ENCODE measurements at regions not wholly inside any gene's neighbourhood (a gene's known extent, or its start where the extent isn't known, plus 50 kb on each side); places are given as distances from the start of the nearest gene placed in this dataset.

- no peak overlapping the region for H3K4me3 ChIP-seq (ENCODE audit: low read depth, low read length)
- H3K27me3 ChIP-seq (ENCODE audit: control insufficient read depth, insufficient read depth, low read length): no peaks in the 10 kb centered on the region
- TF ChIP-seq CTCF (IDR thresholded peaks at IDR 0.05; ENCODE audit: insufficient read depth, low read length, poor library complexity, severe bottlenecking): no peak
- no peaks in the 10 kb centered on the region for H3K36me3 ChIP-seq (ENCODE audit: control insufficient read depth, insufficient read depth, low read length)
- DNase-seq (ENCODE audit: low read depth): no peak
Observed at GRCh38 chr9:109549386-109549785, 51.3 kb upstream of the PTPN3 start.

GRCh38 chr9:109551651-109552050 lies 53.5 kb upstream of the PTPN3 start:
- TF ChIP-seq CTCF (IDR thresholded peaks at IDR 0.05; ENCODE audit: insufficient read depth, low read length, poor library complexity, severe bottlenecking): no peak
- H3K36me3 ChIP-seq (ENCODE audit: control insufficient read depth, insufficient read depth, low read length): no peaks in the 10 kb centered on the region
- H3K4me3 ChIP-seq (ENCODE audit: low read depth, low read length): no peak overlapping the region
- no peaks in the 10 kb centered on the region for H3K27me3 ChIP-seq (ENCODE audit: control insufficient read depth, insufficient read depth, low read length)
- DNase-seq (ENCODE audit: low read depth): no peak

- DNase-seq (ENCODE audit: low read depth): no peak
- no peak for TF ChIP-seq CTCF (IDR thresholded peaks at IDR 0.05; ENCODE audit: insufficient read depth, low read length, poor library complexity, severe bottlenecking)
- Histone ChIP-seq H3K36me3 (ENCODE audit: control insufficient read depth, insufficient read depth, low read length) (no peaks in the 10 kb centered on the region), H3K4me3 (ENCODE audit: low read depth, low read length) (no peak overlapping the region), H3K27me3 (ENCODE audit: control insufficient read depth, insufficient read depth, low read length) (no peaks in the 10 kb centered on the region)
Observed at GRCh38 chr9:109555215-109555614, 57.1 kb upstream of the PTPN3 start.

GRCh38 chr9:109556061-109556460 lies 58.0 kb upstream of the PTPN3 start:
- DNase-seq (ENCODE audit: low read depth): peak; percentile 81
- Histone ChIP-seq H3K36me3 (ENCODE audit: control insufficient read depth, insufficient read depth, low read length) (no peaks in the 10 kb centered on the region), H3K4me3 (ENCODE audit: low read depth, low read length) (no peak overlapping the region), H3K27me3 (ENCODE audit: control insufficient read depth, insufficient read depth, low read length) (no peaks in the 10 kb centered on the region)
- no peak for TF ChIP-seq CTCF (IDR thresholded peaks at IDR 0.05; ENCODE audit: insufficient read depth, low read length, poor library complexity, severe bottlenecking)

- no peak for TF ChIP-seq CTCF (IDR thresholded peaks at IDR 0.05; ENCODE audit: insufficient read depth, low read length, poor library complexity, severe bottlenecking)
- H3K4me3 ChIP-seq (ENCODE audit: low read depth, low read length): no peak overlapping the region
- H3K27me3 ChIP-seq (ENCODE audit: control insufficient read depth, insufficient read depth, low read length): no peaks in the 10 kb centered on the region
Observed at GRCh38 chr9:109556786-109557185, 58.7 kb upstream of the PTPN3 start.

GRCh38 chr9:109557481-109557880 lies 59.4 kb upstream of the PTPN3 start:
- H3K4me3 ChIP-seq (ENCODE audit: low read depth, low read length): no peak overlapping the region
- no peak for DNase-seq (ENCODE audit: low read depth)
- TF ChIP-seq CTCF (IDR thresholded peaks at IDR 0.05; ENCODE audit: insufficient read depth, low read length, poor library complexity, severe bottlenecking): no peak

More at GRCh38 chr9:109556786-109557185, 58.7 kb upstream of the PTPN3 start:
- H3K36me3 ChIP-seq (ENCODE audit: control insufficient read depth, insufficient read depth, low read length): no peaks in the 10 kb centered on the region
- no peak for DNase-seq (ENCODE audit: low read depth)

More at GRCh38 chr9:109557481-109557880, 59.4 kb upstream of the PTPN3 start:
- Histone ChIP-seq H3K27me3 (ENCODE audit: control insufficient read depth, insufficient read depth, low read length) (no peaks in the 10 kb centered on the region), H3K36me3 (ENCODE audit: control insufficient read depth, insufficient read depth, low read length) (no peaks in the 10 kb centered on the region)

All from kidney epithelial cell (primary cell).